ENCODE measurements at regions not wholly inside any gene's neighbourhood (a gene's known extent, or its start where the extent isn't known, plus 50 kb on each side); places are given as distances from the start of the nearest gene placed in this dataset.

DNA sequence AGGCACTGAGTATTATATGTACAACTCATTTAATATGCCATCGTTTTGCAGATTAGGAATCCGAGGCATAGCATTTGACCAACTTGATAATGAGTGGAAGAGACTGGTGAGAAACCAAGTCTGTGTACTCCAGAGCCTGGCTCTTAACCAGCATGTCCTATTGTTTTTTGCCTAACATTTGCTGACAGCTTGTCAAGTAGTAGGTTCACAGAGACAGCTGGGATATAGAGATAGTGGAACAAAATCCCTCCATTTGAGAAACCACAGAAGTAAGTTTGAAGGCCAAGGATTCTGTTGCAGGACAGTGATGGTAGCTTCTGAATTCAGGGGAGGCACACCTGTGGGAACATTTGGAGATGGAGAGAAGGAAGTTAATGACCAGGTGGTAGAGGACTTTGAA is 206.9 kb upstream of the PRPS1L1 start:
- Histone ChIP-seq H3K4me1 (ENCODE audit: control insufficient read depth in 1 of 2, insufficient read depth in 2 of 2, low read length in 2 of 2) (no peaks in the 10 kb centered on the region), H2BK120ac (ENCODE audit: insufficient read depth, low read length, poor library complexity) (no peak overlapping the region), H3K27ac (ENCODE audit: low read depth, low read length) (no peak overlapping the region), H3K27me3 (ENCODE audit: insufficient read depth, low read length) (no peaks in the 10 kb centered on the region), H3K4me2 (ENCODE audit: low read length) (no peak overlapping the region), H2AFZ (ENCODE audit: insufficient read depth, low read length, poor library complexity) (no peak overlapping the region), H2BK12ac (ENCODE audit: low read length) (no peak overlapping the region), H3K4me3 (ENCODE audit: low read depth, low read length) (no peak overlapping the region), H3K9me3 (ENCODE audit: insufficient read depth, low read depth, low read length) (no peaks in the 10 kb centered on the region), H3K36me3 (ENCODE audit: control insufficient read depth in 1 of 2, insufficient read depth in 2 of 2, low read length in 2 of 2) (no peaks in the 10 kb centered on the region), H4K12ac (ENCODE audit: low read depth, low read length) (no peak overlapping the region), H3K79me1 (ENCODE audit: low read length) (no peaks in the 10 kb centered on the region), H3K14ac (ENCODE audit: low read length) (no peak overlapping the region), H3K9ac (ENCODE audit: low read length) (no peak overlapping the region), H3K18ac (ENCODE audit: low read length) (no peak overlapping the region), H3K79me2 (ENCODE audit: control insufficient read depth, insufficient read depth, low read length, poor library complexity) (no peaks in the 10 kb centered on the region), H3K23ac (ENCODE audit: low read length) (no peak overlapping the region), H2AK5ac (ENCODE audit: low read length) (no peak overlapping the region), H4K8ac (ENCODE audit: low read depth, low read length) (no peak overlapping the region), H2BK5ac (ENCODE audit: low read depth, low read length, poor library complexity) (no peak overlapping the region), H4K91ac (ENCODE audit: low read depth, low read length) (no peak overlapping the region), H3K4ac (ENCODE audit: low read depth, low read length) (no peak overlapping the region)
- DNase-seq = no peak
- WGBS (ENCODE audit: extremely low coverage, insufficient coverage, insufficient read length) = no CpG with 5 or more reads among the region's 2 CpGs

DNA sequence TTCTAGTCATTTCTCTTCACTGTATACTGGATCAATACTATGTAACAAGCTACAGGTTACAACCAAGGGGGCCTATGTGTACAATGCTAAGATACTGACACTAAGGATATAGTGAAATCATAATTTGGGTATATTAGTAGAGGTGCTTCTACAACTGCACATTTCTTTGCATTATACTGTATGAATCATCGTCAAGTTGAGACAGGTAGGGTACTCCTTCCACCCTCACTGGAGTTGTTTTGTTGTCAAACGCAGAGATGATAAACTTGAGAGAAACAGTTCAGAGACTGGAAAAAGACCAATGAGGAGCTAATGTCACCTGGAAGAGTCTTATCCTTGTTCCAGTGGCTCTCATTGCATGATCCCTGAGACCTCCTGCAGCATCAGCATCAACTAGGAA is 208.2 kb upstream of the PRPS1L1 start:
- H2AFZ ChIP-seq (ENCODE audit: insufficient read depth, low read length, poor library complexity) = no peak overlapping the region
- no CpG with 5 or more reads among the region's 2 CpGs for WGBS (ENCODE audit: extremely low coverage, insufficient coverage, insufficient read length)

DNA sequence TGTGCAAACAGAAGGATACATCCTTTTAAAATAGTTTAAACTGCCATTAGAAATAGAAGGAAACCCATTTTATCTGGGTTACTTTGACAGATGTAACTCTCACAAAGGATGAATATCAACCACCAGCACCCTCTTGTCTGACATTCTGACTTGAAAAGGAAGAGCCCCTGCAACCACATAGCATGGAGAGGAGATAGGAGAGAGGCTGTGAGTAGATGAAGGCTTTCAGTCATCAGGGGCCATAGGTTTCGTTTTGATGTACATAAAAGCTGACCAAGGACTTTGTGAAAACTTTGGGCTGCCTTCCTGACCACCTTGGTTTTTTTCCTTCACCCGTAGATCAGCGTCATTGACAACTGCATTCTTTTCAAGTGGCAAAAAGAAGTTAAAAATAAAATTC is 211.6 kb upstream of the PRPS1L1 start:
- Histone ChIP-seq H3K18ac (ENCODE audit: low read length) (no peak overlapping the region), H3K4me3 (ENCODE audit: low read depth, low read length) (no peak overlapping the region), H2BK5ac (ENCODE audit: low read depth, low read length, poor library complexity) (no peak overlapping the region), H4K8ac (ENCODE audit: low read depth, low read length) (no peak overlapping the region), H3K27ac (ENCODE audit: low read depth, low read length) (no peak overlapping the region), H3K9ac (ENCODE audit: low read length) (no peak overlapping the region), H2AK5ac (ENCODE audit: low read length) (no peak overlapping the region), H3K4me2 (ENCODE audit: low read length) (no peak overlapping the region), H3K4me1 (ENCODE audit: control insufficient read depth in 1 of 2, insufficient read depth in 2 of 2, low read length in 2 of 2) (no peaks in the 10 kb centered on the region), H2BK120ac (ENCODE audit: insufficient read depth, low read length, poor library complexity) (no peak overlapping the region), H2AFZ (ENCODE audit: insufficient read depth, low read length, poor library complexity) (no peak overlapping the region), H3K27me3 (ENCODE audit: insufficient read depth, low read length) (no peaks in the 10 kb centered on the region), H4K12ac (ENCODE audit: low read depth, low read length) (no peak overlapping the region), H3K23ac (ENCODE audit: low read length) (no peak overlapping the region), H4K91ac (ENCODE audit: low read depth, low read length) (no peak overlapping the region), H3K9me3 (ENCODE audit: insufficient read depth, low read depth, low read length) (no peaks in the 10 kb centered on the region), H3K79me2 (ENCODE audit: control insufficient read depth, insufficient read depth, low read length, poor library complexity) (no peaks in the 10 kb centered on the region), H2BK12ac (ENCODE audit: low read length) (no peak overlapping the region), H3K4ac (ENCODE audit: low read depth, low read length) (no peak overlapping the region), H3K79me1 (ENCODE audit: low read length) (no peaks in the 10 kb centered on the region), H3K36me3 (ENCODE audit: control insufficient read depth in 1 of 2, insufficient read depth in 2 of 2, low read length in 2 of 2) (no peaks in the 10 kb centered on the region), H3K14ac (ENCODE audit: low read length) (no peak overlapping the region)
- WGBS (ENCODE audit: extremely low coverage, insufficient coverage, insufficient read length) = no CpG with 5 or more reads among the region's 3 CpGs
- no peak for DNase-seq

More for the DNA sequence above, 208.2 kb upstream of the PRPS1L1 start:
- Histone ChIP-seq H3K23ac (ENCODE audit: low read length) (no peak overlapping the region), H3K4me1 (ENCODE audit: control insufficient read depth in 1 of 2, insufficient read depth in 2 of 2, low read length in 2 of 2) (no peaks in the 10 kb centered on the region), H4K91ac (ENCODE audit: low read depth, low read length) (no peak overlapping the region), H3K14ac (ENCODE audit: low read length) (no peak overlapping the region), H3K4ac (ENCODE audit: low read depth, low read length) (no peak overlapping the region), H2BK120ac (ENCODE audit: insufficient read depth, low read length, poor library complexity) (no peak overlapping the region), H4K12ac (ENCODE audit: low read depth, low read length) (no peak overlapping the region), H3K4me2 (ENCODE audit: low read length) (no peak overlapping the region), H3K79me2 (ENCODE audit: control insufficient read depth, insufficient read depth, low read length, poor library complexity) (no peaks in the 10 kb centered on the region), H3K18ac (ENCODE audit: low read length) (no peak overlapping the region), H3K27me3 (ENCODE audit: insufficient read depth, low read length) (no peaks in the 10 kb centered on the region), H3K27ac (ENCODE audit: low read depth, low read length) (no peak overlapping the region), H3K79me1 (ENCODE audit: low read length) (no peaks in the 10 kb centered on the region), H4K8ac (ENCODE audit: low read depth, low read length) (no peak overlapping the region), H2BK12ac (ENCODE audit: low read length) (no peak overlapping the region), H2AK5ac (ENCODE audit: low read length) (no peak overlapping the region), H3K36me3 (ENCODE audit: control insufficient read depth in 1 of 2, insufficient read depth in 2 of 2, low read length in 2 of 2) (no peaks in the 10 kb centered on the region), H3K4me3 (ENCODE audit: low read depth, low read length) (no peak overlapping the region), H3K9ac (ENCODE audit: low read length) (no peak overlapping the region), H2BK5ac (ENCODE audit: low read depth, low read length, poor library complexity) (no peak overlapping the region), H3K9me3 (ENCODE audit: insufficient read depth, low read depth, low read length) (no peaks in the 10 kb centered on the region)
- DNase-seq = no peak

DNA sequence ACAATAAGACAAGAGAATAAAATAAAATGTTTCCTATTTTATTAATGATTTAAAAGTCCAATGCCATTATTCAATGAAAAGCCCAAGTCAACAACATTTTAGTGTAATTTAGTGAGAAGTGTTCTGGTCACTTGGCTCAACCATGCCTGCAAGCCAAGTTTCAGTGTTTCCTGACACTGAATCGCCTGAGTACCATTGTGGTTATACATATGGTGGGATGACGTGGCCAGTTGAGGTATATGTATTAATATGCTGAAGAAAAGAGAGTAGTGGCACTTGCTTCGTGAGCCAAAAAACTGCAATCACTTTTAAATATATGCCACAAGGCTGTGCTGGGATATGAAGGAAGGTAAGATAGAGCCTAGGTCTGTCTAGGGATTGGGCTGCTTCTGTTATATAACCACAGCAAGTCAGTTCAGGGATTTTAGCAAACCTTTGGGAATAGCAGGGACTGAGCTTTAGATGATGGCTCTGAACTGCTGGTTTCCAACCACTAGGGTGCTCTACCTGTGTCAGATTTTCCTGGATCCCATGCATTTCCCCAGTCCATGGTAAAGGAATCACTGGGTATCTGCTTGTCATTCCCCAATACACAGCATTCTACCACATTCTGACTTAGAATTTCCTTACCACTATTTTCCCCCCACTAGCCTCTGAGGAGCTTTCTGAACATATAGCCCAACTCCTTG is 214.0 kb upstream of the PRPS1L1 start:
- no peak overlapping the region for H3K4me2 ChIP-seq (ENCODE audit: low read length)
- no peak overlapping the region for H4K12ac ChIP-seq (ENCODE audit: low read depth, low read length)
- no peak overlapping the region for H2AK5ac ChIP-seq (ENCODE audit: low read length)
- no peaks in the 10 kb centered on the region for H3K4me1 ChIP-seq (ENCODE audit: control insufficient read depth in 1 of 2, insufficient read depth in 2 of 2, low read length in 2 of 2)
- no peak overlapping the region for H3K9ac ChIP-seq (ENCODE audit: low read length)
- no peaks in the 10 kb centered on the region for H3K27me3 ChIP-seq (ENCODE audit: insufficient read depth, low read length)
- no CpG with 5 or more reads among the region's 3 CpGs for WGBS (ENCODE audit: extremely low coverage, insufficient coverage, insufficient read length)
- H3K36me3 ChIP-seq (ENCODE audit: control insufficient read depth in 1 of 2, insufficient read depth in 2 of 2, low read length in 2 of 2) = no peaks in the 10 kb centered on the region
- no peak for DNase-seq
- H3K23ac ChIP-seq (ENCODE audit: low read length) = no peak overlapping the region
- H3K18ac ChIP-seq (ENCODE audit: low read length) = no peak overlapping the region
- no peak overlapping the region for H4K91ac ChIP-seq (ENCODE audit: low read depth, low read length)
- no peak overlapping the region for H4K8ac ChIP-seq (ENCODE audit: low read depth, low read length)
- no peaks in the 10 kb centered on the region for H3K79me1 ChIP-seq (ENCODE audit: low read length)
- no peak overlapping the region for H2BK5ac ChIP-seq (ENCODE audit: low read depth, low read length, poor library complexity)
- H2BK12ac ChIP-seq (ENCODE audit: low read length) = no peak overlapping the region
- no peak overlapping the region for H3K27ac ChIP-seq (ENCODE audit: low read depth, low read length)
- H3K14ac ChIP-seq (ENCODE audit: low read length) = no peak overlapping the region
- no peak overlapping the region for H2AFZ ChIP-seq (ENCODE audit: insufficient read depth, low read length, poor library complexity)
- H3K79me2 ChIP-seq (ENCODE audit: control insufficient read depth, insufficient read depth, low read length, poor library complexity) = no peaks in the 10 kb centered on the region
- H2BK120ac ChIP-seq (ENCODE audit: insufficient read depth, low read length, poor library complexity) = no peak overlapping the region
- H3K9me3 ChIP-seq (ENCODE audit: insufficient read depth, low read depth, low read length) = no peaks in the 10 kb centered on the region
- H3K4ac ChIP-seq (ENCODE audit: low read depth, low read length) = no peak overlapping the region
- no peak overlapping the region for H3K4me3 ChIP-seq (ENCODE audit: low read depth, low read length)

All from trophoblast cell (in vitro differentiated cells and primary cell).